ENCODE measurements at regions not wholly inside any gene's neighbourhood (a gene's known extent, or its start where the extent isn't known, plus 50 kb on each side); places are given as distances from the start of the nearest gene placed in this dataset.

DNA sequence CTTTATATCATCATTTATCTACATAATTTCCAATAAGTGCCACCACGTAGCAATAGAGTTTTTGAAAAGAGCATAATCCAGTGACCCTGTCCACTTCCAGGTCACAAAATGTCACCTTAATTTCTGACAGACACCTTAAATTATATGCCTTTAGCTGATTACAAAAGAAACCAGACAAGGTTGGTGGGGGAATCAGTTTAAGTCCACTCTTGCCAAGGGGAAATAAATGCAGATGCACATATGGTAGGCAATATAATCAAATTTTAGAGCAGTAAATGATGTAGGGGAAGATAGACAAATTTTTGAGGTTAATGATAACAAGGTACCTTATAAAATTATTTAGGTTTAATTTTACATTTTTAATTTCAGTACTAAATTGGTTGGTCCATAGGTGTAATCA, 253.5 kb downstream of the ZIC1 start:
- TF ChIP-seq, protein P1, sequence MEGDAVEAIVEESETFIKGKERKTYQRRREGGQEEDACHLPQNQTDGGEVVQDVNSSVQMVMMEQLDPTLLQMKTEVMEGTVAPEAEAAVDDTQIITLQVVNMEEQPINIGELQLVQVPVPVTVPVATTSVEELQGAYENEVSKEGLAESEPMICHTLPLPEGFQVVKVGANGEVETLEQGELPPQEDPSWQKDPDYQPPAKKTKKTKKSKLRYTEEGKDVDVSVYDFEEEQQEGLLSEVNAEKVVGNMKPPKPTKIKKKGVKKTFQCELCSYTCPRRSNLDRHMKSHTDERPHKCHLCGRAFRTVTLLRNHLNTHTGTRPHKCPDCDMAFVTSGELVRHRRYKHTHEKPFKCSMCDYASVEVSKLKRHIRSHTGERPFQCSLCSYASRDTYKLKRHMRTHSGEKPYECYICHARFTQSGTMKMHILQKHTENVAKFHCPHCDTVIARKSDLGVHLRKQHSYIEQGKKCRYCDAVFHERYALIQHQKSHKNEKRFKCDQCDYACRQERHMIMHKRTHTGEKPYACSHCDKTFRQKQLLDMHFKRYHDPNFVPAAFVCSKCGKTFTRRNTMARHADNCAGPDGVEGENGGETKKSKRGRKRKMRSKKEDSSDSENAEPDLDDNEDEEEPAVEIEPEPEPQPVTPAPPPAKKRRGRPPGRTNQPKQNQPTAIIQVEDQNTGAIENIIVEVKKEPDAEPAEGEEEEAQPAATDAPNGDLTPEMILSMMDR (IDR thresholded peaks at IDR 0.05): no peak
- TF ChIP-seq POLR2A (IDR thresholded peaks at IDR 0.05; ENCODE audit: low read length): no peak
